ENCODE measurements at regions not wholly inside any gene's neighbourhood (a gene's known extent, or its start where the extent isn't known, plus 50 kb on each side); places are given as distances from the start of the nearest gene placed in this dataset.

DNA sequence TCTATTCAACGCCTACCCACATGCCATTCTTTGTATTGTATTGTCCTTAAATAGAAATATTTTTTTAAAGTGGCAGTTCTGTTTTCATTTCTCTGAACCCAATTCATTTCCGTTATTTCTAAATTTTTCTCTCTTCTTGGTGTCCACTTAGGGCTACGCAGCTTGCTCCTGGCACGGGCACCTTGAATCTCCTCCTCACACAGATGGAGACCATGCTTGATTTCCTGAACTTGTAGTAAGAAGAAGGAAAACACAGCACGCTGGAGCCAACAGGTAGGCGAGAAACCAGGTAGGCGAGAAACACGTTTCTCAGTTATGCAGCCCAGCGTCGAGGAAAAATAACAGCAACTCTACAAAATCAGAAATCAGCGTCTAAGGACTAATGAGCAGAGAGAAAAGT, 428.9 kb downstream of the STK39 start:
- Histone ChIP-seq H3K27me3 (replicated peaks in 1 of 4; ENCODE audit: control insufficient read depth in 3 of 4, extremely low read depth in 1 of 4, insufficient read depth in 3 of 4, low read length in 3 of 4) (no peaks in the 10 kb centered on the region), H2BK120ac (replicated peaks; ENCODE audit: low read depth, low read length) (no peak overlapping the region), H2AFZ (ENCODE audit: low read length) (no peak overlapping the region), H3K9ac (replicated peaks in 1 of 4; ENCODE audit: extremely low read depth in 1 of 4, low read depth in 3 of 4, low read length in 3 of 4) (no peak overlapping the region), H3K23ac (ENCODE audit: insufficient read length) (no peak overlapping the region), H3K4ac (replicated peaks; ENCODE audit: insufficient read length, low read depth, low read length) (no peak overlapping the region), H3K36me3 (ENCODE audit: control insufficient read depth in 2 of 4, insufficient read depth in 4 of 4, low read length in 3 of 4) (peaks cover 0 to 5% (median 0%) of the 10 kb centered on the region in 4 experiments; a peak in 2 of 8 replicates), H3K4me3 (ENCODE audit: extremely low read depth in 1 of 4, insufficient read depth in 2 of 4, low read depth in 3 of 4, low read length in 4 of 4) (no peak overlapping the region), H3K9me3 (ENCODE audit: insufficient read depth in 2 of 2, low read depth in 1 of 2, low read length in 1 of 2) (no peaks in the 10 kb centered on the region; a peak in 1 of 4 replicates), H3K27ac (ENCODE audit: low read depth, low read length) (no peak overlapping the region), H3K4me1 (replicated peaks in 1 of 4; ENCODE audit: control insufficient read depth in 3 of 4, insufficient read depth in 4 of 4, low read length in 3 of 4) (no peaks in the 10 kb centered on the region; a peak in 1 of 7 replicates), H4K20me1 (replicated peaks in 1 of 2; ENCODE audit: control insufficient read depth in 1 of 2, insufficient read depth in 2 of 2, low read length in 2 of 2) (no peaks in the 10 kb centered on the region), H3K4me2 (ENCODE audit: insufficient read depth in 1 of 2, low read depth in 2 of 2, low read length in 2 of 2) (no peak overlapping the region), H2AK5ac (ENCODE audit: low read depth, low read length) (no peak overlapping the region), H4K5ac (ENCODE audit: insufficient read length, low read depth, low read length) (no peak overlapping the region), H3K18ac (ENCODE audit: extremely low read depth, low read length) (no peak overlapping the region), H2BK20ac (ENCODE audit: low read length) (no peak overlapping the region), H3K23me2 (ENCODE audit: low read depth, low read length) (no peaks in the 10 kb centered on the region), H2BK15ac (ENCODE audit: low read length) (no peak overlapping the region), H4K8ac (ENCODE audit: extremely low read depth, insufficient read depth, low read length) (no peak overlapping the region), H3K56ac (replicated peaks; ENCODE audit: insufficient read length, low read depth, low read length) (no peak overlapping the region), H3K14ac (ENCODE audit: insufficient read length) (no peak overlapping the region), H3K79me2 (ENCODE audit: control insufficient read depth in 1 of 2, insufficient read depth in 2 of 2, low read length in 2 of 2) (no peaks in the 10 kb centered on the region), H2BK12ac (ENCODE audit: low read depth, low read length) (no peak overlapping the region), H4K91ac (replicated peaks; ENCODE audit: insufficient read length, low read length) (no peak overlapping the region), H2BK5ac (ENCODE audit: low read depth, low read length) (no peak overlapping the region), H3K79me1 (ENCODE audit: low read depth, low read length) (no peaks in the 10 kb centered on the region; the same call in 1 of the 2 replicates)
- TF ChIP-seq FOSL1 (IDR thresholded peaks at IDR 0.05; ENCODE audit: insufficient read depth, low read depth, low read length) = no peak
- no peak for TF ChIP-seq SRF (IDR thresholded peaks at IDR 0.05; ENCODE audit: low read depth, low read length)
- TF ChIP-seq EP300 (IDR thresholded peaks at IDR 0.05; ENCODE audit: borderline replicate concordance in 1 of 2, low read depth in 2 of 2, low read length in 2 of 2) = no peak
- TF ChIP-seq MAFK (IDR thresholded peaks at IDR 0.05; ENCODE audit: low read depth, low read length) = no peak
- DNase-seq (ENCODE audit: low read depth in 1 of 2, low spot score in 2 of 2) (no peak), FAIRE-seq (no peak)
- 67% methylated on average over 11 of the region's 11 CpGs; no CpG with 5 or more reads in 1 of the 2 experiments for WGBS, 2 experiments (ENCODE audit: extremely low coverage in 1 of 2, insufficient coverage in 1 of 2, insufficient read length in 1 of 2, insufficient replicate concordance in 2 of 2, low coverage in 1 of 2, low lambda C conversion rate in 2 of 2, missing lambda C conversion rate in 1 of 2)
- POLR2A ChIA-PET (ENCODE audit: partially characterized antibody) = no interaction called here
- CTCF ChIA-PET (ENCODE audit: partially characterized antibody) = no interaction called here
